ENCODE measurements at regions not wholly inside any gene's neighbourhood (a gene's known extent, or its start where the extent isn't known, plus 50 kb on each side); places are given as distances from the start of the nearest gene placed in this dataset.

- H3F3A ChIP-seq (ENCODE audit: low read depth) = no peaks in the 10 kb centered on the region
- H3K27ac Mint-ChIP-seq = peak overlapping the region; percentile 25
- H3K9ac ChIP-seq = no peak overlapping the region
- H4K20me1 ChIP-seq (ENCODE audit: low read depth) = no peaks in the 10 kb centered on the region
- no peaks in the 10 kb centered on the region for H3K36me3 Mint-ChIP-seq
- H3K36me3 ChIP-seq = no peaks in the 10 kb centered on the region
- no peak overlapping the region for H3K4me2 ChIP-seq
- H3K27me3 Mint-ChIP-seq (ENCODE audit: insufficient read depth, low read depth) = peaks cover 8% of the 10 kb centered on the region
- H3K4me1 Mint-ChIP-seq = peaks cover 25% of the 10 kb centered on the region
- H3K27me3 ChIP-seq = no peaks in the 10 kb centered on the region
- no peak overlapping the region for H3K4me3 ChIP-seq
- no peaks in the 10 kb centered on the region for H3K9me3 ChIP-seq (ENCODE audit: low read depth)
- H3K4me1 ChIP-seq = peaks cover 3% of the 10 kb centered on the region
- H3K79me2 ChIP-seq (ENCODE audit: low read depth) = no peaks in the 10 kb centered on the region
- H3K4me3 Mint-ChIP-seq = peak overlapping the region; percentile 20
- no peak overlapping the region for H3K27ac ChIP-seq
- TF ChIP-seq EZH2phosphoT487 (IDR thresholded peaks at IDR 0.05) = no peak
- TF ChIP-seq EZH2 (IDR thresholded peaks at IDR 0.05) = no peak
- TF ChIP-seq CTCF (IDR thresholded peaks at IDR 0.05) = no peak
- no peak overlapping the region for H2AFZ ChIP-seq (replicated peaks)
- H3K9me3 Mint-ChIP-seq = peaks cover 3% of the 10 kb centered on the region
- peak; percentile 13 for DNase-seq (ENCODE audit: low spot score)
Measured at GRCh38 chr14:66360366-66360926, 125.7 kb upstream of the CCDC196 start.

- no peak overlapping the region for H3K4me3 Mint-ChIP-seq
- H3K4me1 Mint-ChIP-seq = peaks cover 25% of the 10 kb centered on the region
Measured at GRCh38 chr14:66361013-66361412, 125.2 kb upstream of the CCDC196 start.

GRCh38 chr14:66365388-66365787, 120.8 kb upstream of the CCDC196 start:
- Histone ChIP-seq H3K4me3 (no peak overlapping the region), H3K4me2 (no peak overlapping the region), H3K79me2 (ENCODE audit: low read depth) (no peaks in the 10 kb centered on the region), H3K9me3 (ENCODE audit: low read depth) (no peaks in the 10 kb centered on the region), H3F3A (ENCODE audit: low read depth) (no peaks in the 10 kb centered on the region), H3K27me3 (no peaks in the 10 kb centered on the region), H3K4me1 (peaks cover 10% of the 10 kb centered on the region), H2AFZ (replicated peaks) (no peak overlapping the region), H3K9ac (no peak overlapping the region), H3K27ac (no peak overlapping the region), H3K36me3 (no peaks in the 10 kb centered on the region), H4K20me1 (ENCODE audit: low read depth) (no peaks in the 10 kb centered on the region)
- no peak for DNase-seq (ENCODE audit: low spot score)
- Mint-ChIP-seq H3K4me1 (peaks cover 24% of the 10 kb centered on the region), H3K36me3 (no peaks in the 10 kb centered on the region), H3K27me3 (ENCODE audit: insufficient read depth, low read depth) (peaks cover 12% of the 10 kb centered on the region), H3K9me3 (peaks cover 3% of the 10 kb centered on the region), H3K27ac (no peak overlapping the region), H3K4me3 (no peak overlapping the region)
- TF ChIP-seq EZH2 (IDR thresholded peaks at IDR 0.05) (no peak), CTCF (IDR thresholded peaks at IDR 0.05) (no peak), EZH2phosphoT487 (IDR thresholded peaks at IDR 0.05) (no peak)

More at GRCh38 chr14:66361013-66361412, 125.2 kb upstream of the CCDC196 start:
- H3K9ac ChIP-seq = no peak overlapping the region
- H3K36me3 Mint-ChIP-seq = no peaks in the 10 kb centered on the region
- H3K9me3 ChIP-seq (ENCODE audit: low read depth) = no peaks in the 10 kb centered on the region
- H3K79me2 ChIP-seq (ENCODE audit: low read depth) = no peaks in the 10 kb centered on the region
- no peak overlapping the region for H3K27ac Mint-ChIP-seq
- peaks cover 3% of the 10 kb centered on the region for H3K4me1 ChIP-seq
- H3K36me3 ChIP-seq = no peaks in the 10 kb centered on the region
- TF ChIP-seq CTCF (IDR thresholded peaks at IDR 0.05) (no peak), EZH2 (IDR thresholded peaks at IDR 0.05) (no peak), EZH2phosphoT487 (IDR thresholded peaks at IDR 0.05) (no peak)
- H3K27me3 ChIP-seq = no peaks in the 10 kb centered on the region
- H3K9me3 Mint-ChIP-seq = peaks cover 3% of the 10 kb centered on the region
- H3F3A ChIP-seq (ENCODE audit: low read depth) = no peaks in the 10 kb centered on the region
- H3K27me3 Mint-ChIP-seq (ENCODE audit: insufficient read depth, low read depth) = peaks cover 10% of the 10 kb centered on the region
- H3K27ac ChIP-seq = no peak overlapping the region
- H4K20me1 ChIP-seq (ENCODE audit: low read depth) = no peaks in the 10 kb centered on the region
- no peak for DNase-seq (ENCODE audit: low spot score)
- no peak overlapping the region for H2AFZ ChIP-seq (replicated peaks)
- no peak overlapping the region for H3K4me3 ChIP-seq
- no peak overlapping the region for H3K4me2 ChIP-seq

Data from neural progenitor cell (in vitro differentiated cells).